Superior temporal gyrus (tissue), 1 donor: ENCODE measurements at regions not wholly inside any gene's neighbourhood (a gene's known extent, or its start where the extent isn't known, plus 50 kb on each side); places are given as distances from the start of the nearest gene placed in this dataset.

Experiments used
- DNase-seq: peaks from one replicate; pipeline ENCODE4 v3.0.0-alpha.2; 2016; ENCODE audit errors: extremely low spot score

DNA sequence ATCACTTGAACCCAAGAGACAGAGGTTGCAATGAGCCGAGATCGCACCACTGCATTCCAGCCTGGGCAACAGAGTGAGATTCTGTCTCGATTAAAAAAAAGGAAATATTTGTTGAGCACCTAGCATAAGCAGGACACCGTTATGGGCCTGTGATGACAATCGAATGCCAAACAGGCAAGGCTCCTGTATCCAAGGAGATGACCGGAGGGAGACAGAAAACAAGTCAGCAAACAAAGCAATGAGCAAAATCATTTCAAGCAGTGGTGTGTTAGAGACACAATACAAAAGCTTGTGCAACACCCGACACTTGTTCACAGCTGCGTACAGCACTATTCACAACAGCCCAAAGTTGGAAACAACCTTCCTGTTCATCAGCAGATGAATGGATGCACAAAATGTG, 87.1 kb upstream of the CPEB4 start:
- DNase-seq, result no peak

DNA sequence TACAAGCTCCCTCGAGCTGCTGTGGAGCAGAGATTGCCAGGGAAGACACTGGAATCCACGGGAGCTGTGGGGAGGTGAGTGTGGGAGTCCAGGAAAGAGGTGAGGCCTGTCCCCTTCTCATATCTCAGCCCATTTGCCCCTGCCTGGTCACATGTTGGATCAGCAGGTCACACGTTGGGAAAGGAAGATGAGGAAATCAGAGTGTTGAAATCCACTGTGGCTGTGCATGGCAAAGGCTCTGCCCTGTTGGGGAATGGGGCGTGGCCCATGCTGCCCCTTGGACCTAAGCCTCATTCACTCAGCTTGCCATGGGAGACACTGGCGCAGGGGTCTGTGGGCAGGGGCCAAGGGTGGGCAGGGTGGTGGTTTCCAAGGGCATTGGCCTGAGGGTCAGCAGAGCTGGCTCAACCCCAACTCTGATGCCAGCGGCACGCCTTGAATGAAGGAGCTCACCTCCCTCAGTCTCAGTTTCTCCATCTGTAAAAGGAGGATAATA, 85.4 kb upstream of the CPEB4 start:
- no peak for DNase-seq

DNA sequence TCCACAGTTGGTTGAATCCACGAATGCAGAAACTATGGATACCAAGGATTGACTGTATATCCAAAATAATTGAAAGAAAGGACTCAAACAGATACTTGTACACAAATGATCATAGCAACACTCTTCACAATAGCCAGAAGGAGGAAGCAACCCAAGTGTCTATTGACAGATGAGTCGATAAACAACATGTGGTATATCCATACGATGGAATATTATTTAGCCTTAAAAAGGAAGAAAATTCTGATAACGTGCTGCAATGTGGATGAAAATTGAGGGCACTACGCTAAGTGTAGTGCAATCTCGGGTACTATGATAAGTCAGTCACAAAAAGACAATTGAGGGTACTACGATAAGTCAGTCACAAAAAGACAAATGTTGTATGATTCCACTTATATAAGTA, 83.6 kb upstream of the CPEB4 start:
- DNase-seq, result no peak

GRCh38 chr5:173806270-173807035, 81.7 kb upstream of the CPEB4 start:
- DNase-seq, result no peak

- DNase-seq, result no peak
Observed at GRCh38 chr5:173807181-173807655, 80.9 kb upstream of the CPEB4 start.

DNA sequence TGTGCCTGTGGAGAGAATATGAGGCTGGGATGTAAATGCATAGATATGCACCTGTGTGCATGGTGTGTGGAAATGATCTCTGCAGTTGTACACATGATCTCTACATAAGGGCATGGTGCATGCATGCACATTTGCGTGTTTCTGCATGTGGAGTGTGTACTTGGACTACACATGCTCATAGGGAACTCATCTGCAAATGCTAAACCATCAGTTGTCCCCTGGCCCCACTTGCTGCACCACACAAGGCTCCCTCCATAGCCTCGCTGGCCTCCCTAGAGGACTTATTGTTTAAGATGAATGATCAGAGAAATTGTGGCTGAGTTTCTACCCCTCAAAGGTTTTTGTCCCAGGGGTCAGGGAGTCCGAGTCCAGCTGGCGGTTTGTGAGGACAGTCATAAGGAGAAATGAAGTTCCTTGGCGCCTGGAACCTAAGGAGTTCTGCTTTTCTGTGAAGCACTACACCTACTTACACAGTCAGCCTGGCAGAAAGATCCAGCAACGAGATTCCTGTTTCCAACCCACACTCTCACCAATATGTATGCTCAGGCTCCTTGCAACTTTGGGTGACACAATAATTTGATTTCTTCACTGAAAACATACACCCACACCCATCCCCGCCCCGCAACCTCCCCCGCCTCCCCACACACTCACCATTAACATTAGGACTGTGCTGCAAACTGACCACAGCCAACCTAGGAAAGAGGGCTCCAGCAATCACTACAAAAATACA, 79.9 kb upstream of the CPEB4 start:
- DNase-seq, result no peak

DNA sequence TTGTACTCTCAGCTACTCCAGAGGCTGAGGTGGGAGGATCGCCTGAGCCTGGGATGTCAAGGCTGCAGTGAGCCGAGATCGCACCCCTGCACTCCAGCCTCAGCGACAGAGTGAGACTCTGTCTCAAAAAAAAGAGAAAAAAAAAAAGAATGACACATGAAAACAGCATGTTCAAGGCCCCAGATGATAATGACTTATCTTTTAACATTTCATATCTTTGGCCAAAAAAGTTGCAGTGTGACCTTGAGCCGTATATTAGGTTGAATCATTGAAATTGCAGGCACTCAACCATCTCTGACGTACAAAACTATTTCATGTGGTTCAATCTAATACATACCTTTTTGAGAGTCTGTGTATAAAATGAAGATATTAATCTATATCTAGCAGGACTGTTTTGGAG, 79.1 kb upstream of the CPEB4 start:
- no peak for DNase-seq

DNA sequence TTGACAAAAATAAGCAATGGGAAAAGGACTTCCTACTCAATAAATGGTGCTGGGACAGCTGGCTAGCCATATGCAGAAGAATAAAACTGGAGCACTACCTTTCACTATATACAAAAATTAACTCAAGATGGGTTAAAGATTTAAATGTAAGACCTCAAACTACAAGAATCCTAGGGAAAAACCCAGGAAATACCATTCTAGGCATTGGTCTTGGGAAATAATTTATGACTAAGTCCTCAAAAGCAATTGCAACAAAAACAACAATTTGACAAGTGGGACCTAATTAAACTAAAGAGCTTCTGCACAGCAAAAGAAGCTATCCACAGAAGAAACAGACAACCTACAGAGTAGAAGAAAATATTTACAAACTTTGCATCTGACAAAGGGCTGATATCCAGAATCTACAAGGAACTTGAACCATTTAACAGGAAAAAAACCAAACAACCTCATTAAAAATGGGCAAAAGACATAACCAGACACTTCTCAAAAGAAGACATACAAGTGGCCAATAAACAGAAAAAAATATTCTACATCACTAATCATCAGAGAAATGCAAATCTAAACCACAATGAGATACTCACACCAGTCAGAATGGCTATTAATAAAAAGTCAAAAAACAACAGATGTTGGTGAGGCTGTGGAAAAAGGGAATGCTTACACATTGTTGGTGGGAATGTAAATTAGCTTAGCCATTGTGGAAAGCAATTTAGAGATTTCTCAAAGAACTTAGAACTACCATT, 75.2 kb upstream of the CPEB4 start:
- no peak for DNase-seq

- no peak for DNase-seq
Observed at GRCh38 chr5:173814053-173814452, 74.1 kb upstream of the CPEB4 start.

- no peak for DNase-seq
Observed at GRCh38 chr5:173815571-173815970, 72.6 kb upstream of the CPEB4 start.

GRCh38 chr5:173816728-173817127, 71.4 kb upstream of the CPEB4 start:
- DNase-seq, result no peak

- no peak for DNase-seq
Observed at GRCh38 chr5:173817561-173817960, 70.6 kb upstream of the CPEB4 start.

GRCh38 chr5:173819521-173819920, 68.6 kb upstream of the CPEB4 start:
- DNase-seq, result no peak

- no peak for DNase-seq
Observed at GRCh38 chr5:173823274-173823644, 64.9 kb upstream of the CPEB4 start.

DNA sequence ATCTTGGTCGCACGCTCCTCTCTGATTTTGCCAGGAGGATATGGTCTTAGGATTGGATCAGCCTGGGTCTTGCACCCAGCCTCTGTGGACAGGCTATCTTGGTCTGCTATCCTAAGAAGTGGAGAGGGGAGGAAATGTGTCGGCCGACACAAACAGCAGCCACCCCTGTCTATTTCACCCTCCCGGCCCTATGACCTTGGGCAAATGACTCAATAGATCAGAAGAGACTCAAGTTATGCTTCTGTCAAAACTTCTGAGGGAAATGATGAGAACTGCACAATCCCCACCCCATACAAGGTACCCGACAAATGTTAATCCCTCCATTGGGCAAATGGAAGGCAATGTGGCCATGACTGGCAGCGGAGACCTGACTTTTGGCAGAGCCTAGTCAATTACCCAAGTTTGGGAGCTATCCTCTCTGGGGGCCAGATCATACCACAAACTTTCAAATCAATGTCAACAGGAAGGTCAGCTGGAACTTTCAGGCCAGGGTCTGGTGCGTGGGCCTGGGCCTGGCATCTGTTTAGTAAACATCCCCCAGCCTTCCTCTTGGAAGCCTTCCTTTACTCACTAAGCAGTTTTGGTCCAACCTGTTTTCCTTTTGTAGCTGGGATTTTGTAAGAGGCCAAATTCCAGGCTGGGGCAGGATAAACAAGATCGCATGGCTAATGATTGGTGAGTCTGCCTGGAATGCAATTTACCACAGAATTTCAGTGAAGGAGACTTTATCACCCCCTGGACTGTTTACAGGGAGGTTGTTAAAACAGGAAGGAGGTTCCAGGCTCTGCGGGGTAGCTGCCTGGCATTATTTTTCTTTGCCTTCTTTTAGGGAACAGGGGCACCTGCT, 64.2 kb upstream of the CPEB4 start:
- DNase-seq, result no peak

- DNase-seq, result no peak
Observed at GRCh38 chr5:173825215-173825865, 62.8 kb upstream of the CPEB4 start.

GRCh38 chr5:173826086-173826427, 62.1 kb upstream of the CPEB4 start:
- no peak for DNase-seq

GRCh38 chr5:173826428-173827350, 61.5 kb upstream of the CPEB4 start:
- DNase-seq, result no peak

GRCh38 chr5:173828952-173829351, 59.2 kb upstream of the CPEB4 start:
- DNase-seq, result no peak

DNA sequence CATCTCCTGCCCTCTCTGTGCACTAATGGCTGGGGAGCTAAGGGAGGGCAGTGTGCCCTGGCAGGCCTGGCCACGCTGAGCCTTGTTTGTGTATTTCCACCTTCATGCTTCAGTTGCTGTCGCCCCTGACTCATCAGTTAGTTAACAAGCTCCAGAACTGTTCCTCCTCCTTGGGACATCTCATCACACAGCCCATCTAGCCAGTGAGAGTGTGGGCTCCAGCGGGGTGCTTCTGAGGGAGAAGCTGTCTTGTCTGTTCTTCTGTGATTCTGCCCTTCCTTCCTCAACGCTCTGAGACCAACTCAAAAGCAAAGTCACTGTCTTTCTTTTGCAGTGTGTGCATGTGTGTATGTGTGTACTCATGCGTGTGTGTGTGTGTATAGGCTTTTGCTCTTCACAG, 58.3 kb upstream of the CPEB4 start:
- DNase-seq, result no peak
